GM18907 (cell line): ENCODE measurements at regions not wholly inside any gene's neighbourhood (a gene's known extent, or its start where the extent isn't known, plus 50 kb on each side); places are given as distances from the start of the nearest gene placed in this dataset.

Experiments
- ATAC-seq: cut with Tn5 transposase; IDR thresholded peaks from one replicate; pipeline ENCODE4 v1.9.1; 2021; ENCODE audit warnings: mild to moderate bottlenecking, moderate library complexity; ENCODE audit not compliant: unreplicated experiment

DNA sequence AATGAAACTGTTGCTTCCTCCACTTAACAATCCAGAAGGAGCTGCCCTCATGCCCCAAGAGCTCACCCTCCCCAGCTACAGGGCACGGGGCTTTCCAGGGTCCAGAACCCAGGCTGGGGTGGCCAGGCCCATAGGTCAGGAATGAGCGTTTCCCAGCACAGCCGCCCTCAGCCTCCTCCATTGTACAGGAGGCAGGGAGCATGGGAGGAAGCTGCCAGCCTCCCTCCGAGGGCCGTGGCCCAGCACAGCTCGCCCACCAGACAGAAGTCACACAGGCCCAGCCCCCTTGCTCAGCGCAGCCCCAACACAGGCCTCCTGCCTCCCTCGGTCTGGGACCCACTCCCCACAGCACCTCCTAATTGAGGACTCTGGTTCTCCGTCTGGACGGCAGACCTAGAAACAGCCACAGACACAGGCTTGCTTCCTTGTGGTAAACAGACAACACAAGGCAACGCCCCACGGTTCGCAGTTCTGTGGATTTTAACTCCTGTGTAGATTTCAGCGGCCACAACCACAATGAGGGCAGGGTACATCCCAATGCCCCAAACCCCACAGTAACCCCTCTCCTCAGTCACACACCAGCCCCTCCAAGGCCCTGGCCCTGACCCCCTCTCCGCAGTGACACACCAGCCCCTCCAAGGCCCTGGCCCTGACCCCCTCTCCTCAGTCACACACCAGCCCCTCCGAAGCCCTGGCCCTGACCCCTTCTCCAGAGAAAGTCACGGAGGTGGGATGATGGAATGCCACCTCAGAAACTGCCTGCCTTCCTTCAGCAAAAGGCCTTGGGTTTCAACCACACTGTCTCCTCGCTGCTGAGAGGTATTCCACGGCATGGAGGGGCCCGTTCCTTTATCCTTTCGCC, 173.5 kb downstream of the DLL1 start:
- no peak for ATAC-seq

DNA sequence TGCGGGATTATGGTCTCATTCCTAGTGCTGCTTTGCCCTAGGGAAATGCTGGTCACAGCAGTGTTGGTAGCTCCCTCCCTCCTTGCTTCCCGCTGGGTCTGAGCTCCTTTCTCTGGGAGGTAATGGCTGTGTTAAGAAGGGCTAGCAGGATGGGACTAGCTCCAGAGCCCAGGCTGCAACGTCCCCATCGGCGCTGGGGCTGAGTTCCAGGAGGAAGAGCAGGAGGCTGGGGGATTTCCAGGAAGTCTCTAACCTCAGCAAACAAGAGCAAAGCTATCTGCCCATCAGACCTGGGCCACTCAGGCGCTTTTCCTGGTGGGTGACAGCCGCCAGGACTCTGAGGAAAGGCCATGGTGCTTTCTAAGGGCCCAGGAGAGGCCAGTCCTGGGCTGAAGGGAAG, 174.2 kb downstream of the DLL1 start:
- ATAC-seq: no peak

DNA sequence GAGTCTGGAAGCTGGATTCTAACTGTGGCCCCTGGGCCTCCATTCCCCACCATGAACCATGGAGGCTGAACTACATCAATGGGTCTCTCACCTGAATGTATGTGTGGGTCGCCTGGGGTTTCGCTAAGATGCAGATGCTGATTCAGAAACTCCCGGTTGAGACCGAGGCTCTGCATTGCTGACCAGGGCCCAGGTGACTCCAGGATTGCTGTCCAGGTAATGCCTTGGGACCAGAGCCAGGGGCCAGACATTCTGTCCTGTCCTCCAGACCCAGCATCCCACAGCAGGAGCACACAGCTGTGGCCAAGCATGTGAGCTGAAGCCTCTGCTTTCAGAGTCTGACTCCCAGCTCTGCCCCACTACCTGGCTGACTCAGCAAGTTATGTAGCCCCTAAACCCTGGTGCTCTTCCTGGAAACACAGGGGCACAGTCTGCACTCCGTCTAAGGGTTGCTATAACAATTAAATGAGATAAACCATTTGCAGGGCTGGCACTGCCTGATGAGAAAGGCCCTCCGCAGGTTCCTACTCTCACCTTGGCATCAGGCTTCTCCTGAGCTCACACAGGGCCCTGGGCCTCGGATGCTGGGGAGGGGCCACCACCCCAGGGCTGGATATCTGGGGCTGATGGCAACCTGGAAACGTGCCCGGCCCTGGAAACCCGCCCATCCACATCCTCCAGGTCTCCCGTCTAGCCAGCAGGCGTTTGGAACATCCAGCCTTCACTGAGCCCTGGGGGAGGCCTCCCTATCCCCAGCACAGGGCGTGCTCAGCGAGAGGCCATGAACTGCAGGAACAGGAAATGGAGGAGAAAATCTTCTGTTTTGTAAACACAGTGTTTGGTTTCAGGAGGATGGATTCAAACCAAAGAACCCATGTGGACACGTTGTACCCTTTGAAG, 175.7 kb downstream of the DLL1 start:
- no peak for ATAC-seq

DNA sequence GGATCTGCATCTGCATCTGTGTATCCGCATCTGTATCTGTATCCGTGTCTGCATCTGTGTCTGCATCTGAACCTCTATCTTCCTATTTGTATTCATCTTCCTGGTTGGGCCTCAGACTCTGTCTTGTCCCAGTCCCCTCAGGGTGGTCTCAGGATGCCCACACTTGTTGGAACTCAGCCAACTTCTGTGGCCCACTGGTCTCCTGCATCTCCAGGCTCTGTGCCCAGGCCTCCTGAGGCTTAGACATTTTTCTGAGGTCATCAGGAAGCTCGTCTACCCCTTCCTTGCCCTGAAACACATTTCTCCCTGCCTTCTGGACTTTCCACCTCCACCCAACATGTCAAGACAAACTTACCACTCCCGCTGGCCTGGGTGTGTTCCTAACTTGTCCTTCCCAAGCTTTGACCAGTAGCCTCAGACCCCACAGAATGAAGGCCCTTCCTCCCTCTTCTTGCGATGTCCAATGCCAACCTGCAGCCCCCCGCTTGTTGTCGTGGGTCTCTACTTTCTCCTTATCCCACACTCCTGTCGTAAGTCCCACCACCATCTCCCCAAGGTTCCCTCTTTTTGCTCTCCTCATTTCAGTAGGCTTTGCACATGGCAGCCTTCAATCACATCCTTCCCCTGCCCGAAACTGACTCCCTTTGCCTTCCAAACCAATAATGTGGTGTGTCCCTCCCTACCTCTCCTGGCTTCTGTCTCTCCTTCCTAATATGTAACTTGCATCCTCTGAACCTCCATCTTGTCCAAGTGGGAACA, 176.5 kb downstream of the DLL1 start:
- no peak for ATAC-seq

DNA sequence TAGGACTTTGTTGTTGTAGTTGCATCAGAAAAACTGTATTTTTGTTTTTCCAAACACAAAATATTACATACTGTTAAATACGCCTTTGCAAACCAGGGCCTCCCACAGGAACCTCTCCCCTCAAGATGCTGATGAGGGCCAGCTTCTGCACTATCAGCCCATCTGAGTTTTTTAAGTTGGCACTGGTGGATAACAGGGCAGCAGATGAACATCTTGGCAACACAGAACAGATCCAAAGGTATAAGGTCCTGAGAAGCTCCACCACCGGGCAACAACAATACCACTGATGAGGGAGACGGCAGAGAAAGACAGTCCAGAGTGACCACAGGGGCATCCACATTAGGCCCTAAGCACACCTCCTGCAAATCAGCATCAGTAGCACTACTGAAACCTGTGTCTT, 177.7 kb downstream of the DLL1 start:
- ATAC-seq: no peak

DNA sequence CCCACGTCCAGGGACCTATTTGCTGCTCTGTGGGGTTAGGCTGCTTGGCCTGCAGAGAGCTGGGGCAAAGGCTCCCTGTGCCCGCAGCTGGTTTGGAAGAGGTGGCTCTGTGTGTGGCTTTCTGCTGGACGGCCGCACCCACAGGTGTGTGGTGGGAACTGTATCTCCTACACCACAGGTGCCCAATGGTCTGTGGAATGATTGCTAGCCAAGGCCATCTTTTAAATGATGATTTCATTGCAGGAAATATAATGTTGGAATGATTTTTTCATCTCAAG, 178.4 kb downstream of the DLL1 start:
- no peak for ATAC-seq

DNA sequence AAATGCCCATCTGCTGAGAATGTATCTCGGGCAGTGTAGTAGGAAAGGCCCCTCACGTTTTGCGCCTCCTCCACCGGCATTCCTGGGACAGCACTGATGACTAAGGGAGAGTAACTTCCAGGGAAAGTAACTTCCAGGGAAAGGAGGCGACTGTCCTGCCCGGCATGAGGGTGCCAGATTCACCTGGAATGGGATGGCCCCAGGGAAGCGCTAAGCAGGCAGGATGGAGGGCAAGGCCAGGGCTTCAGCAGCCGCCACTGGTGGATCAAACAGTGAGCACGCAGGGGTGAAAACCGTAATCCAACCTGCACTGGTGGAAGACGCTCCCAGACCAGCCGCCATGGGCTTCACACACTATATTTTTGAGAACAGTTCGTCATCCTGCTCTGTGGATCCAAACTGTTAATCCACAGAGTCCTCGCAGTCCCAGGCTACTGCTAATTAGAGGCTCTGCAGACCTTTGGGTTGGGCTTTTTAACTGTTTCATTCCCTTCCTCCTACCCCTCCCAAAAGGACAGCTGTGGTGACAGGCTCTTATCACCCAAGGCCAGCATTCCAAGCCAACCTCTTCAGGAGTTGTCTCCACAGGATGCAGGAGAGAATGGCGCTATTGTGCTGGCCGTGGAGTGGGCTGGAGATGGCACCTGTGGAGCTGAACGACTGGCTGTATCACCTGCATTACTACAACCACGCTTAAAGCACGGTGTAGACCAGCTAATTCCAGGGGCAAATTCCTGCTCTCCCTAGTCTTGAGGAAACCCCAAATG, 178.9 kb downstream of the DLL1 start:
- ATAC-seq: no peak

DNA sequence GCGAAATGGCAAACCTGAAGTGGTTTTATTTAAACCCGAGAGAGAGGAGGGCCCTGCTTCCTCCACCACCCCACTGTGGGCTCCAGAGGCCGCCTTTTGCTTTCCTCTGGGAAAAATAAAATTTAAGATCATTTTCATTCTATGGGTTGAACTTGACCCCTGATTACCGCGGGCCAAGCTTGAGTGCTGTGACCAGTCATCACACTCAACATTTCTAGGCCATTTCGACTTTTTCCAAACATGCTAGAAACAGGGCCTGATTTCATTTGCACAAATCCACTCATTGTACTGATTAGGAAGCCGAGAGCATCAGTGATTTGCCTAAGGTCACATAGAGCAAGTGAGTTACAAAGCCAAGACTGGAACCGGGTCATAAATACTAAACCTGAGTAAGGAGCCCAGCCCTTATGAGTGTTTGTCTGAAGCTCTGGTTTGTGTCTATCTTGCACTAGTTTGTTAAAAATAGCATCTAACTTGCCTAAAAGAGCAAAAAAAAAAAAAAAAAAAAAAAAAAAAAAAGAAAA, 179.7 kb downstream of the DLL1 start:
- no peak for ATAC-seq

DNA sequence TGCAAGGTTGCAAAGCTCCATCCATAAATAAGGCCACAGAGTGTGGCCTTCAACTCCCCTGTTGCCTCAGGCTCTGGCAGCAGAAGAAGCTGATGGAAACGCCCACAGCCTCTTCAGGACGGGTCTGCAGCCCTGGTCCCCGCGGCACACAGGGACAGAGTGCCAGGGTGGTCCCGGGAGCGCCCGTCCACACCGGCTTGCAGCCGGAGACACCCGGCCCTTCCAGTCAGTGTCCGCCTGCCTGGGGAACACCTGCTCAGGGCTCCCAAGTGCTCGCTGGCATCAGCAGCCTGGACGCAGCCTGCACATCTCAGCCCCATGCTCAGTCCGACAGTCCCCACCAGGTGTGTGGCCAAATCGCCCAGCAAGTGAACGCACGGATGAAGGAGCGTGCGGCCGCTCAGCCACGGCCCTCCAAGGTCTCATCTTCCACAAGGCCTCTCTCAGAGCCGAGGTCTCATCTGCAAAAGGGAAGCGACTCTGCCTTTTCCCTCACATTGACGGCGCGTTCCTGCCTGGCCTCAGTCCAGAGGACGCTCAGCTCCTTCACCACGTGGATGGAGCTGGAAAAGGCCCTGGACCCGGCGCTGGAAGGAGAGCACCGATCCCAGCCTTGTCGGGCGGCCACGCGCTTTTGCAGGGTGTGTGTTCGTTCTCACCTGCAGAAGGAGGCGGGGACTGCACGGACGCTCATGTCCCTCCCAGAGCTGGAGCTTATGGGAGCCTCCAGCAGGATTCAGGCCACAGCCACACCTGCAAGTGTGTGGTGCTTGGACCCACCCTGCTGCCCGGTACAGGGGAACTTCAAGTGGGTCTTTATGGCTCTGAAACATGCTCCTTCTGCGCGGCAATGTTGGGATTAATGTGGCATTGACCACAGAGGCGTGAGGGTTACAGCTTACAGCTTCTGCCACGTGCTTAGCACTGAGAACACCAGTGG, 180.4 kb downstream of the DLL1 start:
- ATAC-seq: no peak

DNA sequence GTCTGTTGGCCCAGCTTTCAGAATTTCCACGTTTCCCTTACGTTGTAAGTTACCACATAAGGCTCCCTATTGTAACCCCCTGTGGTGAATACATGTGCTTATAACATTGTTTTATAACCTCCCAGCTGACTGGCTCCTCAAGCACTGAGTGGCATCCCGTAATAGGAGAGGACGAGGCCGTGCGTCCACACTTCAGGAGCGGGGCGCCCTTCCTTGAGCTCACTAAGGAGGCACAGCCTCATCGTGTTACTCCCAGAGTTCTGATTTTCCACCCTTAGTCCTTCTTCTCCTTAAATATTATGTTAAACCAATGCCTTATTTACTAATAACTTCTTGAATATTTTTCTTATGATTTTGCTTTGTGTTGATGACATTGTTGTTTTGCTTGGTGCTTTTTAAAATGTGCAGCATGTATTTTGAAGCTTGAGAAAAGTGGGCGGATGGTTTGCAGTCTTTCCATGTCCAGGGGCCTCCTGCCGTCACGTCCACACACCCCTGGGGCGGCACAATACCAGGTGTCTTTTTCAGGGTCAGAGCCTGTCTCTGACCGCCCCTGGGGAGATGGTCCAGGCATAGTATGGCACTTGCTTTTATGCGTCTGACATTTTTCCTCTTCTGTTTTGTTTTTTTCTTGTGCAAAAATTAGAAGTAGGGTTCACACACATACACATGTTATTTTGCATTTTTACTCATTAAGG, 181.8 kb downstream of the DLL1 start:
- no peak for ATAC-seq

DNA sequence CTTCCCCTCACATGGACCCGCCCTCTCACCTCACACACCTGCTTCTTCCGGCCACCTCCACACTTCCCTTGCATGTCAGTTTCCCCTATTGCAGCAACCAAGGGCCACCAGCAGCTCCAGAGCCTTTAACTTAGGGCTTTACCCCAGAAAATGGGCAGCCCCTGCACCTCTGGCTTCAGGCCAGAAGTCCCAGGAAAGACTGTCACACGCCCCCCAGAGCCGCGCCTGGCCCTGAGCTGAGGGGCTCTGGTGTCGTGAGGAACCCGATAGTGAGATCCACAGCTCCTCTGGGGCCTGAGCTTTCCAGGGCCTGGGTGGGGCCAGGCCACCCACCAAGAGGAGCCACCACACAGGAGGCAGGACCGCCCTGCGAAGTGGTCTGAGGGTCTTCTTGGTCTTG, 182.4 kb downstream of the DLL1 start:
- ATAC-seq: no peak

DNA sequence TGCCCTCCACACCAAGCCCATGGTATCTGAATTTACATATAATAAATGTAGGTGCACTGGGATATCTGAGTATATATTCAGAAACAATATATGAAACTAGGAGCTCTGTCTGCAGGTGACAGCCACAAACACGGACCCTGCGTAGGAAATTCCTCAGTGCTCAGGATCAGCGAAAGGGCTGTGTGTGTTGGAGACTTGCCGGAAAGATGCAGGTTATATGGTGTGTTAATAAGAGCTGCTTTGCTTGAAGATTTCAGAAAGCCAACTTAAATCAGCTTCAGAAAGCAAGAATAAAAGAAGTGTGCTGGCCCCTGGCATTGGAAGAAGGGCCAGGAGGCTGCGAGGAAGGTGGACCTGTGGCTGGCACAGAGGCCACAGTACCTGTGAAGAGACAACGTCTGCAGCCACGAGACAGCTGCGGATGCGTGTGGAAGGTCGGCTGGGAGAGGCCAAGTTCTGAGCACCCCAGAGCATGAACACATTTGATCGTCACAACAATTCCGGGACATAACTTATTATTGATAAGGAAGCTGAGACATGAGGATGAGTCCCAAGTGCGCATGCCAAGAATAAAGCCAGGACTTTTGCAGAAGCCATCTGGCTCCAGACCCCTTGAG, 183.2 kb downstream of the DLL1 start:
- no peak for ATAC-seq

DNA sequence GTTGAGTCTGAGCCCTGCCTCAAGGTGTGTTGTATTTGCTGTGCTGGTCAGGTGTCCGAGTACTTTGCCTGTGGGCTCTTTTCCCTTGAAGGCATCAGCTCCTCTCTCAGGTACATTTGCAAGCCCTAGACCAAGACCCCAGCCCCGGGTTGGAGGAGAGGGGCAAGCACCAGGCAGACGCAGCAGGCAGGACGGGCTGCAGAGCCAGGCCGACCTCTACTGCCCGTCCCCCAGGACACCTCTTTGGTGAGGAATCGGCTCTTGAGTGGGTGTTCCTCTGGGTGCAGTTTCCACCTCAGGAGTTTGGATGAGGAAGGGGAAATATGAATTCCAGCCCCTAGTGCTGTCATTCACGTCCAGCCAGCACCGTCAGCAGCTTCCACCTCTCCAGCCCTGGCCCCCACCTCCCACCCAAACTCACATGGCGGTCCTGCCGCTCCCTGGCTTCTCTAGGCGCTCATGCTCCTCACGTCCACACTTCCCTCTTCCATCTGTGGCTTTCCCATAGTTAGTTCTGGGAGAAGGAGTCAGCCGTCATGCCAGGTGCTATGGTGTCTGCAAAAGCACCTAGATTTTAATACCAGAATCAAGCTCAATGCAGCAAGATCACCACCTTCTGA, 183.9 kb downstream of the DLL1 start:
- ATAC-seq: no peak

DNA sequence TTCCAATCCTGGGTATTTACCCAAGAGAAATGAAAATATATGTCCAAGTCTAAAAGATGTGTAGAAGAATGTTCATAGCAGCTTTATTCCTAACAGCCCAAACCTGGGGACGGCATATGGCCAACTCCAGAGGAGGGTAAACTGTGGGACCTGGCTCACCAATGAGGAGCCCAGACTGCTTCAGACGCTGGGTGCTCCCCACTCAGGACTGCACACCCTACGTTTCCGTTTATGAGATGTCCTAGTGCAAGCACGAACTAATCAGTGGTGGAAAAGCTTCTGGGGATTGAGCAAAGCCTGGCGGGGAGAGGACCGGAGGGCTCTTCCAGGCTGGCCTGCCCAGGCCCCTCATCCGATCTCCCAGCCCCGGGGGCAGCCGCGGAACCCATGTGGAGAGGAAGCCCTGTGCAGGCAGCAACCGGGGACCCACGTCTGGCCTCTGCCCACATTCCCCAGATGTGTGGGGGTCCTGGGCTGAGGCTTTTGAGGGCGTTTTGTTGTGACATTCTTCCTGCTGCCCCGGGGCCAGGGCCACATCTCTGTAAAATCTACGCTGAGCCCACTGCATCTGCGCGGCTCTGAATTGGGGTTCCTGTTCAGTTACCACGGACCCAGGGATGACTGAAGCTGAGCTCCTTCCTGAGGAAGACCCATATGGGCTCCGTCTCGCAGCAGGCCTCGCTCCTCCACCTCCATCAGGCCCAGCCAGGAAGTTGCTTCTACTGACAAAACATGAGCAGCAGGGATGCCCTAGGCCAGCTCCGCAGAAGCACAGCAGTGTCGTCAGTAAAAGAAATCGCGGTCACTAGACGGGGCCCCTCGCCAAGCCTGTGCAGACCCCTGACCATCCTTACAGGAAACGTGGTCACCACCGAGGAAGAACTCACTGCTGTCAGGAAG, 188.0 kb downstream of the DLL1 start:
- ATAC-seq: no peak

DNA sequence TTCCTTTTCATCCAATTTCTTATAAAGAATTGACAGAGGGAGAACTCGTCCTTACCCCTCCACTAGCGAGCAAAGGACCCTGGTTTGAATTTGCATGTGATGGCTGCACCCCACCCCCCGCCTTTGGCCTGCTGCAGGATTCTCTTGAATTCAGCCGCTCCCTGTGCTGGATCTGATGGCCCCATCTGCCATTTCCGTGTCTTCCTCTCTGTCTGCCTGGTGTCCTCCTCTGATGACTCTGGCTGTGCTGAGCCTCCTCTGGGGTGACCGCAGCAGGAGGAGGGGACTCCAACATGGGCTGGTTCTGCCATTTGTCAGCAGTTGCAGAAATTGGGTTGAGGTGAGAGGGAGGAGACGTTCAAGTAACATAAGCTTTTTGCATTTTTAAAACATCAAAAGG, 188.8 kb downstream of the DLL1 start:
- no peak for ATAC-seq

DNA sequence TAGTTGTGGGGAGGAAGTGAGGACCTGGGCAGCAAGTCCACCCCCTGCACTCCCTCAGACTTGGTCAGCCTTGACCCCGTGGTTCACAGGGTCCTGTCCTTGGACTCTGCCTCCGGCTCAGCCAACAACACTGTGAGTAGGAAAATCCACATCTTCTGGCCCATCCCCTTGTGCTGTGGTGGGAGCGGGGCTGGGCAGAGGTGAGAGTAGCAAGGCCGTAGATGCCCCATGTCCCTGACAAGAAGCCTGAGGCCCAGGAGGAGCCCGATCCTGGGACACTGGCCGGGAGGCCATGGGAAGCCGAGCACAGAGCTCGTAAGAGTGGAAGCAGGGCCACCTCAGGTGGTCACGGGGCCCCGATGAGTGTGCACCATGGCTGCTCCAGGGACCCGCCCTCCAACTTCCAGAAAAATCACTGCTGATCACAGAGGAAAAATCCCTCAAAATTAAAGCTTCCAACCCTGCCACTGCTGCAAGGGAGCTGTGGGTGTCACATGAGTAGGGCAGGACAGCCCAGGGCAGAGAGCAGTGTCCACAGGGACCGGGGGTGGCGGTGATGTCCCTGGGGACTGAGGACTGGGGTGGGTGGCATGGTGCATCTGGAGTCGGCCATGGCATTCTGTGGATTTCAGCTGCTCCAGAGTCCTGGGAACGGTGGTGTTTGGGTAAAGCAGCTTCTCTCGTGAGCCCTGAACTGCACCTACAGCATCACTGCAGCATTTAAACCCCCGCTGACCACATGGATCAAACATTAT, 189.4 kb downstream of the DLL1 start:
- no peak for ATAC-seq
